Right lobe of liver (tissue), 6 donors: ENCODE measurements at regions not wholly inside any gene's neighbourhood (a gene's known extent, or its start where the extent isn't known, plus 50 kb on each side); places are given as distances from the start of the nearest gene placed in this dataset.

Experiments used
- ATAC-seq, 4 donors: fragments of 200-7000 bp; cut with Tn5 transposase; one replicate each; pipeline ENCODE4 v1.9.1; 2020; ENCODE audit warnings: mild to moderate bottlenecking in 4 of 4, moderate library complexity in 4 of 4
- DNase-seq, 3 donors: peaks; one replicate each; pipeline ENCODE4 v3.0.0-alpha.2; 2020
- H3K27ac ChIP-seq, 3 donors: fragments of 200-600 bp; one replicate each; pipeline ENCODE4 v1.8.0; 2022
- H3K27me3 ChIP-seq, 2 donors: fragments of 200-600 bp; one replicate each; pipeline ENCODE4 v1.8.0; 2022
- H3K36me3 ChIP-seq, 4 donors: fragments of 200-600 bp; sonication (generic) in 1 of 4; one replicate each; pipeline versions ENCODE4 v1.5.1 to v1.8.0; 2017 to 2022; ENCODE audit warnings: control low read depth in 1 of 4
- H3K4me1 ChIP-seq, 4 donors: fragments of 200-600 bp; sonication (generic) in 1 of 4; one replicate each; pipeline versions ENCODE4 v1.5.1 to v1.8.0; 2017 to 2022; ENCODE audit warnings: control low read depth in 1 of 4
- H3K4me3 ChIP-seq, 3 donors: fragments of 200-600 bp; one replicate each; pipeline ENCODE4 v1.8.0; 2022
- H3K9me3 ChIP-seq, 4 donors: fragments of 200-600 bp; sonication (generic) in 1 of 4; one replicate each; pipeline versions ENCODE4 v1.5.1 to v1.8.0; 2017 to 2022; ENCODE audit warnings: control low read depth in 1 of 4
- POLR2A ChIP-seq: fragments of 450-650 bp; IDR thresholded peaks from one replicate; pipeline ENCODE4 v1.6.1; 2017; ENCODE audit warnings: antibody characterized with exemption, mild to moderate bottlenecking
- WGBS: methylation state at CpG from one replicate; pipeline ENCODE4 v1.1.6; 2018; ENCODE audit warnings: low coverage, low lambda C conversion rate; ENCODE audit not compliant: insufficient coverage; ENCODE audit errors: missing lambda C conversion rate; 5-methylcytosine and 5-hydroxymethylcytosine counted together
- intact Hi-C, 2 donors: fragments of 100-400 bp; cut with DNase I; formaldehyde crosslinking; loops; one replicate each; pipeline versions ENCODE4 v1.11.2 to v1.14.1; 2022
- TF ChIP-seq, protein P1 (sequence below), 4 donors: fragments of 200-600 bp in 3 of 4; fragments of 450-650 bp in 1 of 4; IDR thresholded peaks; one replicate each; pipeline versions ENCODE4 v1.5.1 to v1.8.0; 2016 to 2022; ENCODE audit warnings: antibody characterized with exemption in 4 of 4, mild to moderate bottlenecking in 2 of 4
- donor health status: DM: no; HTN: yes; CAD: no.
- donor health status: DM: no; HTN: no; CAD: no.
- donor health status: DM: no; HTN: no; CAD: no.
- donor health status: DM: no; HTN: yes; CAD: no.
- donor health status: DM: no; HTN: yes; CAD: no.

DNA sequence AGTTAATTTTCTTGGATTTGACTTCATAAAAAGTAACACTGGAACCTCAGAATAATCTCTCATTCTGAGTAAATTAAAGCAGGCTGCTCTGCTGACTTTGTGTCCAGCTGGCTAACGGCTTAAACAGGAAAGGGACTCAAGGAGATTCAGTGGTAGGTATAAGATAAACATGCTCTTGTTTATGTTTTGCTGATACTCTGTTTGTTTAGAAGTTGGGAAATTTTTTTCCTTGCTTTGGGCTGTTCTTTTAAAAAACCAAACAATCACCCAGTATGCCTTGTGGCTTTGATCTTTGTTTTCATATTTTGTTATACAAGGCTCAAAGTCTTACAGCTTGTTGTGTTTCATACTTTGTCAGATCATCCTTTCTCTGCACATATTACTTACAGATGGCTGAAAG is 237.6 kb upstream of the RIOK2 start:
- H3K4me1 ChIP-seq: no peaks in the 10 kb centered on the region
- no peaks in the 10 kb centered on the region for H3K9me3 ChIP-seq
- WGBS: 20% methylated on average over 1 of the region's 1 CpG
- H3K36me3 ChIP-seq: no peaks in the 10 kb centered on the region
- H3K4me3 ChIP-seq: no peak overlapping the region
- H3K27me3 ChIP-seq: no peaks in the 10 kb centered on the region
- TF ChIP-seq POLR2A: no peak
- TF ChIP-seq, protein P1, sequence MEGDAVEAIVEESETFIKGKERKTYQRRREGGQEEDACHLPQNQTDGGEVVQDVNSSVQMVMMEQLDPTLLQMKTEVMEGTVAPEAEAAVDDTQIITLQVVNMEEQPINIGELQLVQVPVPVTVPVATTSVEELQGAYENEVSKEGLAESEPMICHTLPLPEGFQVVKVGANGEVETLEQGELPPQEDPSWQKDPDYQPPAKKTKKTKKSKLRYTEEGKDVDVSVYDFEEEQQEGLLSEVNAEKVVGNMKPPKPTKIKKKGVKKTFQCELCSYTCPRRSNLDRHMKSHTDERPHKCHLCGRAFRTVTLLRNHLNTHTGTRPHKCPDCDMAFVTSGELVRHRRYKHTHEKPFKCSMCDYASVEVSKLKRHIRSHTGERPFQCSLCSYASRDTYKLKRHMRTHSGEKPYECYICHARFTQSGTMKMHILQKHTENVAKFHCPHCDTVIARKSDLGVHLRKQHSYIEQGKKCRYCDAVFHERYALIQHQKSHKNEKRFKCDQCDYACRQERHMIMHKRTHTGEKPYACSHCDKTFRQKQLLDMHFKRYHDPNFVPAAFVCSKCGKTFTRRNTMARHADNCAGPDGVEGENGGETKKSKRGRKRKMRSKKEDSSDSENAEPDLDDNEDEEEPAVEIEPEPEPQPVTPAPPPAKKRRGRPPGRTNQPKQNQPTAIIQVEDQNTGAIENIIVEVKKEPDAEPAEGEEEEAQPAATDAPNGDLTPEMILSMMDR (IDR thresholded peaks at IDR 0.05): no peak
- no peak overlapping the region for H3K27ac ChIP-seq
- intact Hi-C loops: no loop called here
- ATAC-seq: no peak
- DNase-seq: no peak

DNA sequence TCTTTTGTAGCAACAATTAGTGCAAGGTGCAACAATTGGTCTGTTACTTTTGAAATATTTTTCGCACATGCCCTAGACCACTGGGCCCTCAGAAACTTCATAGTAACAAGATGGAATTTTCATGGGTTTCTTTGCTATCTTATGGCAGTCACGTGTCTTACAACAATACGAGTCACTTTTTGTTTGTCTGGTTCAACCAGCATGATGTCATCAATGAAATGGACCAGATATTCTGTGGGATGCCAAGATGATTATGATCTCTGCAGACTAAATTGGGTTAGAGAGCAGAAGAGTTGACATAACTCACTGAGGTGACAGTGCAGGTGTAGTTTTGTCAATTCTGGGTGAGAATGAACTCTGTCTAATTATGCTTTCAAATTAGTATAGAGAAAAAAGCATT is 239.6 kb upstream of the RIOK2 start:
- Histone ChIP-seq H3K9me3 (no peaks in the 10 kb centered on the region), H3K27ac (no peak overlapping the region), H3K4me3 (no peak overlapping the region), H3K27me3 (no peaks in the 10 kb centered on the region), H3K36me3 (no peaks in the 10 kb centered on the region), H3K4me1 (no peaks in the 10 kb centered on the region)
- intact Hi-C loops: no loop called here
- TF ChIP-seq POLR2A: no peak
- TF ChIP-seq, protein P1 (IDR thresholded peaks at IDR 0.05): no peak
- DNase-seq (no peak), ATAC-seq (no peak)
- 61% methylated on average over 3 of the region's 3 CpGs for WGBS

DNA sequence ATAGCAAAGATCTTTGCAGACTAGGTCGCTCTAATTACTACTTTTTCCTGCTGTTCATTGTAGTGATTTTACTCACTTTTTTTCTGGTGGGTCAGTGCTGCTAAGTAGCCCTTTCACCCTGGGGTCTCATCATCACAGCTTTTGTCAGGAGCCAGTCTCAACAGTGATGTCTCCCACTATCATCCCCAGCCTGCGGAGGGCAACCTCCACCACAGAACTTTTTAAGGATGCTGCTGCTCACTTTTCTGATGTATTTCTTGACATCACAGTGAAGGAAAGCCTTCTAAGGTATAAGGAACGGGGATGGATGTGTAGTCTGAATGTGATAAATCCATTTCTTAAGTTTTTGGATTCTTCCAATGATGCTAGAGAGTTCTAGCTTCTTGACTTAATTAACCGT is 242.5 kb upstream of the RIOK2 start:
- TF ChIP-seq POLR2A: no peak
- TF ChIP-seq, protein P1 (IDR thresholded peaks at IDR 0.05): no peak
- ATAC-seq: no peak
- no peak for DNase-seq
- Histone ChIP-seq H3K27ac (no peak overlapping the region), H3K27me3 (no peaks in the 10 kb centered on the region), H3K4me1 (no peaks in the 10 kb centered on the region), H3K9me3 (no peaks in the 10 kb centered on the region), H3K4me3 (no peak overlapping the region), H3K36me3 (no peaks in the 10 kb centered on the region)
- WGBS: 66% methylated on average over 4 of the region's 4 CpGs
- intact Hi-C loops: no loop called here

DNA sequence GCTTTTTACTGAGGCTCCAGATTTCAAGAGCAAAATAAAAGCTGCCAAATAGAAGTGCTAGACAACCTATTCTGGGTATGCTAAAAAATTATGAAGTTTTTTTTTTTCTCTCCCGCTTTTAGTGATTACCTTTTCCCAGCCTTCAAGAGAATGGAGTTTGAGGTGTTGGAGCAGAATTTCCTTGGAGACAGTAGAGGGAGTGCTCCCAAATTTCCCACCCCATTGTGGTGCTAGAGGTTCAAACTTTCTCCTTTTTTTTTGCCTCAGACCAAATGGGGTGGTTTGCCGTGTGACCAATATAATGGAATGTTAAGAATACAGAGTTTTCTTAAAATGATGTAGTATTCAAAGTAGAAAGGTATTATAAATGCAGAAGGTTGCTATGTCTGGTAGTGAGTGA is 244.2 kb upstream of the RIOK2 start:
- WGBS: 63% methylated on average over 2 of the region's 2 CpGs
- ATAC-seq: no peak

More for the DNA sequence above, 244.2 kb upstream of the RIOK2 start:
- H3K27me3 ChIP-seq: no peaks in the 10 kb centered on the region
- intact Hi-C loops: no loop called here
- no peak for DNase-seq
- H3K9me3 ChIP-seq: no peaks in the 10 kb centered on the region
- H3K4me1 ChIP-seq: no peaks in the 10 kb centered on the region
- no peaks in the 10 kb centered on the region for H3K36me3 ChIP-seq
- H3K4me3 ChIP-seq: no peak overlapping the region
- TF ChIP-seq POLR2A: no peak
- TF ChIP-seq, protein P1 (IDR thresholded peaks at IDR 0.05): no peak
- H3K27ac ChIP-seq: no peak overlapping the region
